ENCODE measurements at regions not wholly inside any gene's neighbourhood (a gene's known extent, or its start where the extent isn't known, plus 50 kb on each side); places are given as distances from the start of the nearest gene placed in this dataset.

- Histone ChIP-seq H3K4me1 (no peaks in the 10 kb centered on the region), H3K36me3 (no peaks in the 10 kb centered on the region), H3K27ac (no peak overlapping the region), H3K27me3 (peaks cover 4 to 14% of the 10 kb centered on the region in 2 donors), H3K9me3 (no peaks in the 10 kb centered on the region), H3K4me3 (no peak overlapping the region)
- no peak for TF ChIP-seq CTCF (IDR thresholded peaks at IDR 0.05)
- no peak for DNase-seq (ENCODE audit: low spot score)
Measured at GRCh38 chr1:22352896-22353295, 98.8 kb upstream of the ZBTB40 start.

- Histone ChIP-seq H3K4me1 (no peaks in the 10 kb centered on the region), H3K27ac (no peak overlapping the region), H3K27me3 (no peaks in the 10 kb centered on the region), H3K4me3 (no peak overlapping the region), H3K36me3 (no peaks in the 10 kb centered on the region), H3K9me3 (no peaks in the 10 kb centered on the region)
- no peak for TF ChIP-seq CTCF (IDR thresholded peaks at IDR 0.05)
- no peak for DNase-seq (ENCODE audit: low spot score)
Measured at GRCh38 chr1:22359427-22359826, 92.2 kb upstream of the ZBTB40 start.

- H3K9me3 ChIP-seq, result no peaks in the 10 kb centered on the region
- no peaks in the 10 kb centered on the region for H3K4me1 ChIP-seq
- no peak for DNase-seq (ENCODE audit: low spot score)
- H3K27me3 ChIP-seq, result no peaks in the 10 kb centered on the region
- no peaks in the 10 kb centered on the region for H3K36me3 ChIP-seq
- H3K27ac ChIP-seq, result no peak overlapping the region
- TF ChIP-seq CTCF (IDR thresholded peaks at IDR 0.05), result no peak
- H3K4me3 ChIP-seq, result no peak overlapping the region
Measured at GRCh38 chr1:22362626-22363402, 88.8 kb upstream of the ZBTB40 start.

GRCh38 chr1:22363403-22364325 lies 88.0 kb upstream of the ZBTB40 start:
- no peak for TF ChIP-seq CTCF (IDR thresholded peaks at IDR 0.05)
- no peak overlapping the region for H3K27ac ChIP-seq
- H3K9me3 ChIP-seq, result no peaks in the 10 kb centered on the region
- H3K4me3 ChIP-seq, result no peak overlapping the region
- no peaks in the 10 kb centered on the region for H3K4me1 ChIP-seq
- no peaks in the 10 kb centered on the region for H3K36me3 ChIP-seq
- DNase-seq (ENCODE audit: low spot score), result no peak
- no peaks in the 10 kb centered on the region for H3K27me3 ChIP-seq

GRCh38 chr1:22364326-22364650 lies 87.4 kb upstream of the ZBTB40 start:
- H3K9me3 ChIP-seq, result no peaks in the 10 kb centered on the region
- H3K4me1 ChIP-seq, result no peaks in the 10 kb centered on the region
- TF ChIP-seq CTCF (IDR thresholded peaks at IDR 0.05), result no peak
- no peak overlapping the region for H3K4me3 ChIP-seq
- H3K27me3 ChIP-seq, result no peaks in the 10 kb centered on the region
- no peak for DNase-seq (ENCODE audit: low spot score)
- no peaks in the 10 kb centered on the region for H3K36me3 ChIP-seq
- no peak overlapping the region for H3K27ac ChIP-seq
